ENCODE measurements at regions not wholly inside any gene's neighbourhood (a gene's known extent, or its start where the extent isn't known, plus 50 kb on each side); places are given as distances from the start of the nearest gene placed in this dataset.

GRCh38 chr16:9286930-9287329, 195.5 kb downstream of the HAPSTR1 start:
- no peak for TF ChIP-seq CTCF (conservative IDR thresholded peaks at IDR 0.05)
- no peak for TF ChIP-seq ZFX (IDR thresholded peaks at IDR 0.05)

Data from C4-2B (cell line).